Trophoblast cell (in vitro differentiated cells and primary cell): ENCODE measurements at regions not wholly inside any gene's neighbourhood (a gene's known extent, or its start where the extent isn't known, plus 50 kb on each side); places are given as distances from the start of the nearest gene placed in this dataset.

ENCODE experiments used
- DNase-seq, 2 donors: peaks; one replicate each; pipeline ENCODE4 v3.0.0-alpha.2; 2016
- H2AFZ ChIP-seq: 2 replicates; pipeline ENCODE4 v1.6.1; 2013; ENCODE audit warnings: low read length, moderate library complexity, mild to moderate bottlenecking; ENCODE audit not compliant: insufficient read depth, poor library complexity
- H2AK5ac ChIP-seq: 2 replicates; pipeline ENCODE4 v1.6.1; 2013; ENCODE audit warnings: mild to moderate bottlenecking, low read length
- H2BK120ac ChIP-seq: 2 replicates; pipeline ENCODE4 v1.6.1; 2013; ENCODE audit warnings: low read length, mild to moderate bottlenecking, moderate library complexity; ENCODE audit not compliant: insufficient read depth, poor library complexity
- H2BK12ac ChIP-seq: 2 replicates; pipeline ENCODE4 v1.6.1; 2013; ENCODE audit warnings: mild to moderate bottlenecking, low read length, moderate library complexity
- H2BK5ac ChIP-seq: 2 replicates; pipeline ENCODE4 v1.6.1; 2013; ENCODE audit warnings: low read length, low read depth, moderate library complexity, mild to moderate bottlenecking; ENCODE audit not compliant: poor library complexity
- H3K14ac ChIP-seq: 2 replicates; pipeline ENCODE4 v1.6.1; 2013; ENCODE audit warnings: mild to moderate bottlenecking, low read length
- H3K18ac ChIP-seq: 2 replicates; pipeline ENCODE4 v1.6.1; 2013; ENCODE audit warnings: mild to moderate bottlenecking, low read length
- H3K23ac ChIP-seq: 2 replicates; pipeline ENCODE4 v1.6.1; 2013; ENCODE audit warnings: low read length
- H3K27ac ChIP-seq: 2 replicates; pipeline ENCODE4 v1.5.1; 2013; ENCODE audit warnings: low read depth, mild to moderate bottlenecking, inconsistent platforms, low read length, moderate library complexity
- H3K27me3 ChIP-seq: 2 replicates; pipeline ENCODE4 v1.6.1; 2013; ENCODE audit warnings: inconsistent platforms, mild to moderate bottlenecking, low read length, moderate library complexity; ENCODE audit not compliant: insufficient read depth
- H3K36me3 ChIP-seq, 2 experiments: 1 replicate in 1 of 2; 2 replicates in 1 of 2; pipeline ENCODE4 v1.6.1; 2013; ENCODE audit warnings: low read length in 2 of 2, mild to moderate bottlenecking in 2 of 2, moderate library complexity in 1 of 2; ENCODE audit not compliant: insufficient read depth in 2 of 2, control insufficient read depth in 1 of 2
- H3K4ac ChIP-seq: 2 replicates; pipeline ENCODE4 v1.6.1; 2013; ENCODE audit warnings: low read depth, mild to moderate bottlenecking, low read length, moderate library complexity
- H3K4me1 ChIP-seq, 2 experiments: 1 replicate in 1 of 2; 2 replicates in 1 of 2; pipeline ENCODE4 v1.6.1; 2013; ENCODE audit warnings: low read length in 2 of 2, mild to moderate bottlenecking in 2 of 2, moderate library complexity in 1 of 2; ENCODE audit not compliant: insufficient read depth in 2 of 2, control insufficient read depth in 1 of 2
- H3K4me2 ChIP-seq: 2 replicates; pipeline ENCODE4 v1.6.1; 2013; ENCODE audit warnings: inconsistent platforms, mild to moderate bottlenecking, low read length, moderate library complexity
- H3K4me3 ChIP-seq: 2 replicates; pipeline ENCODE4 v1.5.1; 2013; ENCODE audit warnings: mild to moderate bottlenecking, low read depth, low read length, inconsistent platforms
- H3K79me1 ChIP-seq: one replicate; pipeline ENCODE4 v1.6.1; 2013; ENCODE audit warnings: low read length
- H3K79me2 ChIP-seq: 2 replicates; pipeline ENCODE4 v1.6.1; 2013; ENCODE audit warnings: low read length, mild to moderate bottlenecking; ENCODE audit not compliant: control insufficient read depth, insufficient read depth, poor library complexity
- H3K9ac ChIP-seq: 2 replicates; pipeline ENCODE4 v1.6.1; 2013; ENCODE audit warnings: mild to moderate bottlenecking, low read length
- H3K9me3 ChIP-seq: 2 replicates; pipeline ENCODE4 v1.6.1; 2013; ENCODE audit warnings: low read depth, mild to moderate bottlenecking, control low read depth, inconsistent platforms, low read length; ENCODE audit not compliant: insufficient read depth
- H4K12ac ChIP-seq: 2 replicates; pipeline ENCODE4 v1.6.1; 2013; ENCODE audit warnings: low read depth, mild to moderate bottlenecking, low read length, moderate library complexity
- H4K8ac ChIP-seq: 2 replicates; pipeline ENCODE4 v1.6.1; 2013; ENCODE audit warnings: low read depth, mild to moderate bottlenecking, low read length, moderate library complexity
- H4K91ac ChIP-seq: one replicate; pipeline ENCODE4 v1.6.1; 2013; ENCODE audit warnings: low read depth, mild to moderate bottlenecking, low read length, moderate library complexity
- WGBS: extraction: QIAGEN DNeasy Blood & Tissue Kit; methylation state at CpG from one replicate; pipeline ENCODE4 v1.1.7; 2013; ENCODE audit warnings: missing lambda C conversion rate; ENCODE audit not compliant: insufficient read length, insufficient coverage; ENCODE audit errors: extremely low coverage; 5-methylcytosine and 5-hydroxymethylcytosine counted together

- no peak overlapping the region for H2AFZ ChIP-seq
- no peaks in the 10 kb centered on the region for H3K79me1 ChIP-seq
- no peaks in the 10 kb centered on the region for H3K79me2 ChIP-seq
- no CpG with 5 or more reads among the region's 2 CpGs for WGBS
- no peak overlapping the region for H2BK12ac ChIP-seq
- no peak overlapping the region for H2BK5ac ChIP-seq
- H3K27me3 ChIP-seq = no peaks in the 10 kb centered on the region
- no peak overlapping the region for H3K18ac ChIP-seq
- no peaks in the 10 kb centered on the region for H3K9me3 ChIP-seq
- no peaks in the 10 kb centered on the region for H3K36me3 ChIP-seq
- DNase-seq = no peak
- H3K23ac ChIP-seq = no peak overlapping the region
- H4K91ac ChIP-seq = no peak overlapping the region
- no peak overlapping the region for H2BK120ac ChIP-seq
- no peak overlapping the region for H2AK5ac ChIP-seq
- no peak overlapping the region for H3K14ac ChIP-seq
- H3K27ac ChIP-seq = no peak overlapping the region
- no peak overlapping the region for H3K9ac ChIP-seq
- H3K4me3 ChIP-seq = no peak overlapping the region
- H3K4me2 ChIP-seq = no peak overlapping the region
- H3K4me1 ChIP-seq = no peaks in the 10 kb centered on the region
- no peak overlapping the region for H4K12ac ChIP-seq
- H4K8ac ChIP-seq = no peak overlapping the region
- no peak overlapping the region for H3K4ac ChIP-seq
Measured at GRCh38 chr21:35690436-35690835, 369.9 kb downstream of the SETD4 start.

- Histone ChIP-seq H2BK5ac (no peak overlapping the region), H3K36me3 (no peaks in the 10 kb centered on the region), H2AFZ (no peak overlapping the region), H3K4ac (no peak overlapping the region), H3K14ac (no peak overlapping the region), H4K8ac (no peak overlapping the region), H2BK120ac (no peak overlapping the region), H4K91ac (no peak overlapping the region), H3K9me3 (no peaks in the 10 kb centered on the region), H2BK12ac (no peak overlapping the region), H3K27me3 (no peaks in the 10 kb centered on the region), H3K9ac (no peak overlapping the region), H3K23ac (no peak overlapping the region), H3K79me1 (no peaks in the 10 kb centered on the region), H3K4me3 (no peak overlapping the region), H3K79me2 (no peaks in the 10 kb centered on the region), H3K27ac (no peak overlapping the region), H3K4me2 (no peak overlapping the region), H3K18ac (no peak overlapping the region), H3K4me1 (no peaks in the 10 kb centered on the region), H4K12ac (no peak overlapping the region), H2AK5ac (no peak overlapping the region)
- DNase-seq = no peak
- no CpG with 5 or more reads among the region's 3 CpGs for WGBS
Measured at GRCh38 chr21:35686156-35686555, 374.2 kb downstream of the SETD4 start.

- no peak for DNase-seq
- Histone ChIP-seq H3K79me1 (no peaks in the 10 kb centered on the region), H3K4me1 (no peaks in the 10 kb centered on the region), H3K4me2 (no peak overlapping the region), H2BK5ac (no peak overlapping the region), H2BK12ac (no peak overlapping the region), H3K27me3 (no peaks in the 10 kb centered on the region), H3K4me3 (no peak overlapping the region), H3K27ac (no peak overlapping the region), H4K12ac (no peak overlapping the region), H3K79me2 (no peaks in the 10 kb centered on the region), H4K8ac (no peak overlapping the region), H3K18ac (no peak overlapping the region), H3K36me3 (no peaks in the 10 kb centered on the region), H3K23ac (no peak overlapping the region), H2AFZ (no peak overlapping the region), H4K91ac (no peak overlapping the region), H3K9me3 (no peaks in the 10 kb centered on the region), H2BK120ac (no peak overlapping the region), H3K4ac (no peak overlapping the region), H2AK5ac (no peak overlapping the region), H3K9ac (no peak overlapping the region), H3K14ac (no peak overlapping the region)
- no CpG with 5 or more reads among the region's 3 CpGs for WGBS
Measured at GRCh38 chr21:35683664-35684304, 376.5 kb downstream of the SETD4 start.

GRCh38 chr21:35682904-35683549 is 377.3 kb downstream of the SETD4 start:
- no peaks in the 10 kb centered on the region for H3K79me1 ChIP-seq
- H3K9ac ChIP-seq = no peak overlapping the region
- no peak overlapping the region for H2AK5ac ChIP-seq
- no peak overlapping the region for H3K14ac ChIP-seq
- H2BK12ac ChIP-seq = no peak overlapping the region
- H2BK5ac ChIP-seq = no peak overlapping the region
- no peaks in the 10 kb centered on the region for H3K4me1 ChIP-seq
- no peak overlapping the region for H2AFZ ChIP-seq
- H4K8ac ChIP-seq = no peak overlapping the region
- H4K91ac ChIP-seq = no peak overlapping the region
- H3K18ac ChIP-seq = no peak overlapping the region
- H3K4ac ChIP-seq = no peak overlapping the region
- no peak overlapping the region for H3K27ac ChIP-seq
- H3K27me3 ChIP-seq = no peaks in the 10 kb centered on the region
- no peaks in the 10 kb centered on the region for H3K9me3 ChIP-seq
- H2BK120ac ChIP-seq = no peak overlapping the region
- DNase-seq = no peak
- H3K36me3 ChIP-seq = no peaks in the 10 kb centered on the region
- no peak overlapping the region for H4K12ac ChIP-seq
- H3K79me2 ChIP-seq = no peaks in the 10 kb centered on the region
- no CpG with 5 or more reads among the region's 2 CpGs for WGBS
- no peak overlapping the region for H3K4me3 ChIP-seq
- no peak overlapping the region for H3K4me2 ChIP-seq
- no peak overlapping the region for H3K23ac ChIP-seq
